NCI-H2171 treated with DMSO at 0.1 percent for 48 hours (cell line): ENCODE measurements at regions not wholly inside any gene's neighbourhood (a gene's known extent, or its start where the extent isn't known, plus 50 kb on each side); places are given as distances from the start of the nearest gene placed in this dataset.

Experiments used
- DNase-seq: peaks from one replicate; lab custom pipeline; 2025; lab: John Stamatoyannopoulos, UW

DNA sequence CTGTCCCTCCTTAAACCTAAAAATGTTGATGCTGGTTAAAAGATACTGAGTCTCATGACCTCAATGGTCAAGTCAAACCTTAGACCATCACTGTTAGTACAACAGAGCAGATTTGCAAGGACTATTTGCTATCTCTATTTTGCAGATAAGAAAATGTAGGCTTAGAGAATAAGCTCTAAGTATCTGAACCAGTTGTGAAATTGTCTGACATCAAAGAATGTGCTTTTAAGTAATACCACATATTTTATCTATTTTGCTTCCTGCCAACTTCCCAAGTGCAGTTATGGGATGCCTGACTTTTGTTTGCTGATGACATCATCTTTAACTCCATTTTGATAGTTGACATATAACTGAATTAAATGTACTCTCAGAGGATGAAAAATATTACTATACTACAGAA, 83.6 kb upstream of the TMEM106B start:
- no peak for DNase-seq

DNA sequence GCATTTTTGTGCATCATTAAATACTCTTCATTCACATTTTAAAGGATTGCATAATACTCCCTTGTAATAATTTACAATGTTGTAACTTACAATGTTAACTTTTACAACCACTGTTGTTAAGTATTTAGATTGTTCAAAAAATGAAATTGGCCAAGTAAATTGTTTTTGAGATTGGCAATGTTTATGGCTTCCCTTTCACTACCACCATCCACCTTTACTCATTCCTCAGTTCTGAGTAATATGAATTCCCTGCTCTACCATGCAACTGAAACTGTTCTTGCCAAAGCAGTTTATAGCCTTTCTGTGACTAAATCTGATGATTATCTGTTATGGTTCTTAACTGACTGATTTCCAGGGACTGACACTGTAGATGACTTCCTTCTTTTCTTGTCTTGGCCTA, 80.5 kb upstream of the TMEM106B start:
- no peak for DNase-seq

DNA sequence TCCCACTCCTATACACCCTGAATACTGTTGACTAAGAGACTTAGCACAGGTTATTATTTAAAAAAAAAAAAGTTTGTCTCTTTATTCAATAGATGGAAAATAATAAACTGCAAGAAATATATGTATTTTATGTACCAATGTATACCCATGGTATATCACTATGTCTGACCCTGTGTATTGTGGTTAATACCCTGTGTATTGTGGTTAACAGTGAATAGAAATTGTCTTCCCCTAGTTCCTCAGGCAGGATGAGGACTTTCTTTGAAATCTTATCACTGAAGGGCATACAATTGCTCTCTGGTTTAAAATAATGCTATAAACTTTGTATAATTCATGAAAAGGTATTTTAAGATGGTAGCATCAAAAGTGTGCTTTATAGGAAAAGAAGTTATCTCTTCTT, 80.0 kb upstream of the TMEM106B start:
- no peak for DNase-seq

GRCh38 chr7:12133865-12134264, 77.2 kb upstream of the TMEM106B start:
- DNase-seq, result no peak

DNA sequence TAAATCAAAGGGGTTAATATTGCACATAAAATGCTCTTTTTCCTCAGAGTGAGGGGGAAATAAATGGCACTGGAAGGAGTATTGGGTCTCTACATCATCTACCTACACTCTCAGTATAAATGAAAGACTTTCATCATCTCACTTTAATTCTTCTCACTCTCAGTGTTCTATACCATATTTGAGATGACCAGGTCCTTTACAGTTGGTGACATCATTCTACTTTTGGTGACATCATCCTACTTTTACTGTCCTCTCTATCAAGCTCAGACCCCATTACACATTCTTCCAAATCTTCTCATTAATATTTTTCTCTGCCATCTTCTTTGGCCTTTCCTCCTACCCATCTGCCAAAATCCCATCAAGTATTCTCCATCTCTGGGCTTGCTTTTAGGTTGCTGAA, 74.6 kb upstream of the TMEM106B start:
- no peak for DNase-seq

DNA sequence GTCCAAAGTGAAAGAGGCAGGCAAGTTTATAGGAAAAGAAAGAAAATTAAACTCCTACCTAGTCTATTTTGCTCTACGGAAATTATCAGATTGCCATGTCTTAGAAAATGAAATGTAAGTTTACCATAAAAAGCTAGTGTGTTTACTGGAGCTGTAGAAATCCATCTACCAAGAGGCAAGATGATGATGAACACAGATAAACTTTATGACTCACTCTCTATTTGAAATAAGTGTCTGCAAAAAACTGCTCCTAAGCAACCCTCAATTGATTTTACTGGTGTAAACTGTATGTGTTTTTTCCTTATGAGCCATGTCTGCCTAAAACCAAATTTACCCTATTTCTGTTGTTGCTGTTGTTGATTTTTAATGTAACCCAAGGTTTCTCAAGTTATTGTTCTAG, 73.8 kb upstream of the TMEM106B start:
- no peak for DNase-seq

GRCh38 chr7:12138421-12138820, 72.7 kb upstream of the TMEM106B start:
- no peak for DNase-seq

DNA sequence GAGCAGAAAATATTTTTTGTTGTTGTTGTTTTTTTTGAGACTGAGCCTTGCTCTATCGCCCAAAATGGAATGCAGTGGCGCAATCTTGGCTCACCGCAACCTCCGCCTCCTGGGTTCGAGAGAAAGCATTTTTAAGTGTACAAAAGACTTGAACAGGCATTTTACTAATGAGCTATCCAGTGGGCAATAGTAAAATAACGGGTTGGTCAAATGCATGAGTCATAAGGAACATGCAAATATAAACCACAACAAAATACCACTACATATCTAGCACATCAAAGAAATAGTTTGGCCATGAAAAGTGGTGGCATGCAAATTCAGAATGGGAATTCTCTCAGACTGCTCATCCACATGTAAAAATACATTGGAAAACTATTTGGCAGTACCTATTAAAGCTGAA, 71.7 kb upstream of the TMEM106B start:
- no peak for DNase-seq

DNA sequence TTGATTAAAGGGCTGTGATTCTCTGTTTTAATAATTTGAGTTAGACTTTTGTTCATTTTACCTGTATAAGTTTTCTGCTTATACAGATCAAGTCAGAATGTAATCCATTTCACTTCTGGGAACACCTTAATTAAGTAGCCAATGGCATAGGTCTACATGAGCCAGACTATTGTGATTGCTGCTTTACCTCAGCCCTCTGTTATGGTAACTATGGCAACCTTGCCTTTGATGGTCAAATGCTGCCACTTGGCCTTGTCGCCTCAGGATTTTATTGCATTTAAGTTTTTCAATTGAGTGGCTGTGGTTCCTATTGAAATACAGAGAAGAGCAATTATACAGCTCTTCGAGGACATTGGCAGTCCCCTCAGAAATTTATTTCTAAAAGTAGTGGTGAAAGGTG, 64.3 kb upstream of the TMEM106B start:
- DNase-seq, result no peak

DNA sequence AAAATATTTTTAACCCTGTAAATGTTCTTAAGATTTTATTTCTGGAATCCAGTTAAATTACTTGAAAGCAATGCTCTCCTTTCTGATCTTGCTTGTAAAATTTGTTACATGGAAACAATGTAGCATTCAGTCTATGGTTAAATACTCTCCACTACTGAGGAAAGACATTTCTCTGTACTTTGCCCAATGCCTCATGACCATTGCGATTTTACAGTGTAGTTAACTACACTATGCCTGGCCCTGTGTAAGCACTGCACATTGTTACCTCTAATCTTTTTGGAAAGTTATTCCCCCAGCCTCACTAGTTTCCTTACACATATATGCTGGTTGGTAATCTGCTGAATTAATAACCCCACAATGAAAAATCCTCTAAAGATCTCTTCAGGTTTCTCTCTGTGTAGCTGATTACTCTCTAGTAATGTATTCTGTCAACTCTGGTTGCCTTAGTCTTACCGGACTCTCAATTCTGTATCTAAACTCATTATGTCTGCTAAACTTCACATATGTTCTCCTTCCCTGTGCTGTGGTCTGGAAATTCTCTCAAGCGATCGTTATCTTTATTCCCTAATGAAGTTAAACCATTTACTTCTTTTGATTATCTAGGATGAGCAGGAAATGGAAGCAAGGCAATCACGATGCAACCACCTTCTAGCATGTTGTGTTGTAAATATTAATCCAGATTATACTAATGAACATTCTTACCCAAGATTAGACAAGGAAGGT, 58.7 kb upstream of the TMEM106B start:
- DNase-seq, result no peak

- no peak for DNase-seq
Observed at GRCh38 chr7:12154119-12154518, 57.0 kb upstream of the TMEM106B start.

DNA sequence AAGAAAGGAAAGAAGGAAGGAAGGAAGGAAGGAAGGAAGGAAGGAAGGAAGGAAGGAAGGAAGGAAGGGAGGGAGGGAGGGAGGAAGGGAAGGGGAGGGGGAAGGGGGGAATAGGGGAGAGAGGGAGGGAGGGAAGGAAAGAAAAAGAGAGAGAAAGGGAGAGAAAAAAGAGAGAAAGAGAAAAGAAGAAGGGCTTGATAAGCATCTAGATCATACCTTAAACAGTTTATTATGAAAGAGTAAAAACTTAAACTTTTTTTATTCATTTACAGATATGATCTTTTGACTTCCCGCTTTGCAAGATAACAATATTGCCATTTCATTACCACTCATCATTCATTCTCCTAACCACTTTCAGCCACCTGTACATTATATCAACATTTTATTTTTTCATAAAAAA, 53.6 kb upstream of the TMEM106B start:
- DNase-seq, result no peak

GRCh38 chr7:12158334-12159060, 52.6 kb upstream of the TMEM106B start:
- no peak for DNase-seq

GRCh38 chr7:12161146-12161545, 49.9 kb upstream of the TMEM106B start:
- DNase-seq, result no peak
